Ureter (tissue), 1 donor: ENCODE measurements at regions not wholly inside any gene's neighbourhood (a gene's known extent, or its start where the extent isn't known, plus 50 kb on each side); places are given as distances from the start of the nearest gene placed in this dataset.

Source experiments
- DNase-seq: peaks from one replicate; pipeline ENCODE4 v3.0.0-alpha.2; 2020; ENCODE audit warnings: low spot score
- donor health status: DM: yes; HTN: yes; CAD: no.

DNA sequence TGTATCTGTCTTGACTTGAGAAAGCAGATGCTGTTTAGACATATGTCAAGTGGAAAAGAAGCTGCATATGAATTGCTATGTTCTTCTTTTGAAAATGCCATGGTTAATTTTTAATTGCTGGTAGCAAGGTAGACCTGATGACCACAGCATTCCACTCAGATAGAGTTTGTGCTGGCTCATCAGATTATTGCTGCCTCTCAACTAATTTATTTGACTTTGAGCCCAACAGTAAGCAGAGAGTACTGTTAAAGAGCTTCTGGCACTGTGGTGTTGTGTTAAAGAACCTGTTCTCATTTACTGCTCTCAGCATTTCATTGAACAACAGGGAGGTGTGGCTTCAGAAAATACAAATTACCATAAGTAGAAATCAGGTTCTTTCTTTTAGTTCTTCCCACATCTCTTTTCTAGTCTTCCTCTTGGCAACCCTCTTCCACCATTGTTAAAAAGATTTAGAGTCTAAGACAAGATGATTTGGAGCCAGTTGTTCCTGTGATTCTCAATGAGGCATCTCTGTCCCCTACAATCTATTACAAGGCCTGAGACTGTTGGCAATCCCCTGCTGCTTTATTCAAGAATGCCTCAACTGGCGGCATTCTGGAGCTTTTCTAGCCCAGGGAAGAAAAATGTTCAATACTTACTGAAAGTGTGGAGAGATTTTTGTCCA is 967.6 kb upstream of the GJE1 start:
- no peak for DNase-seq

GRCh38 chr6:141164042-141164743 is 968.5 kb upstream of the GJE1 start:
- DNase-seq = no peak

- no peak for DNase-seq
Observed at GRCh38 chr6:141163107-141163506, 969.6 kb upstream of the GJE1 start.

DNA sequence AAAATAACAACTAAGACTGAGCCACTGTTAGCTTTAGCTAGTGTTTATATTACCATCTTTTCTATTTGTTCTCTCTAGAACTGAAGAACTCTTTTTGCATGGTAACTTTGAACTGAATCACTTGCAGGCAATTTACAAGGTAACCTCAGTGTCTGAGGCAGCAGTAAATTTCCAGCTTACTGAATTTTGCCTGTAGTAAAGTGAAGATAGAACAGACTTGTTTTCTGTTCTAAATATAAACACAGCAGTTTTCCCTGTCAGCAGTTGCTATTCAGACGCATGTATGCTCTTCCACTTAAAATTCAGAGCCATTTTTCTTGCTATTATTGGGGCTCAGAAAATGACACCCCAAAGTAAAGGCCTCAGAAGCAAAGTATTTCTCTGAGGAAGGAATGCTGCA is 974.0 kb upstream of the GJE1 start:
- DNase-seq = no peak

GRCh38 chr6:141153563-141153962 is 979.2 kb upstream of the GJE1 start:
- DNase-seq = no peak

DNA sequence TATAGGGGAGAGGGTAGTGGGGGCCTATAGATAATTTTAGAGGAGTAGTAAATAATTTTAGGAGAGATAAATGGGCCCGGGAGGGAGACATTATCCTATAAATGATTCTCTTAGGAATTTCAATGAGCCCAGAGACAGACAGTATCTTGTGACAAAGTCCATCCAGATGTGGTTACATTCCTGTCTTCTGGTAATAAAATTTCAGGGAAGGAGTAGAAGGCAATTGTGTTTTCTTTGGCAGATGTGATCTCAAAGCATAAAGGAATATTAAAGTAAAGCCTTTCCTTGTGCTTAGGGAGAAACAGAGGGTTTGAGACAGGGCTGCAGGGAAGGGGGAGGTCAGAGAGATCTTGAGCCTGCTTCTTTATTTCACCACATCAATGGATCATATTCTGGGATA is 979.8 kb upstream of the GJE1 start:
- no peak for DNase-seq

- DNase-seq = no peak
Observed at GRCh38 chr6:141151710-141152417, 980.9 kb upstream of the GJE1 start.

GRCh38 chr6:141141870-141142269 is 990.9 kb upstream of the GJE1 start:
- no peak for DNase-seq

- no peak for DNase-seq
Observed at GRCh38 chr6:141140905-141141304, 991.8 kb upstream of the GJE1 start.

DNA sequence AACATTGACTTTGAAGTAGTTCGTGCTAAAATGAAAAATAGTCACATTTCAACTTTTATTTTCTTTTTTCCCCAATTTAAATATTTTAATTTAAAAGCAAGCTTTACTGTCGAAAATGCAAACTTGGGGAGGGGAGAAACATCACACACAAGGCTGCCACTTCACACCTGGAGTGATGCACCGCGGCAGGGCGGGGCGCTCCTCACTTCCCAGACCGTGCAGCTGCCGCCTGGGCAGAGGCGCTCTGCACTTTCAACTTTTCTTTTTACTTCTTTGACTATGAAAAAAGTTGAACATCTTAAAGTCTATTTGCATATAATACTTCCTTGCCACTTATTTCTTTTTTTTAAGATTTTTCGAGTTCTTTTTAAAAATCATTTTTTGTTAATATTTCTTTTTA is 993.3 kb upstream of the GJE1 start:
- no peak for DNase-seq

GRCh38 chr6:141134723-141135122 is 998.0 kb upstream of the GJE1 start:
- no peak for DNase-seq

GRCh38 chr6:141133836-141134235 is 998.9 kb upstream of the GJE1 start:
- no peak for DNase-seq

DNA sequence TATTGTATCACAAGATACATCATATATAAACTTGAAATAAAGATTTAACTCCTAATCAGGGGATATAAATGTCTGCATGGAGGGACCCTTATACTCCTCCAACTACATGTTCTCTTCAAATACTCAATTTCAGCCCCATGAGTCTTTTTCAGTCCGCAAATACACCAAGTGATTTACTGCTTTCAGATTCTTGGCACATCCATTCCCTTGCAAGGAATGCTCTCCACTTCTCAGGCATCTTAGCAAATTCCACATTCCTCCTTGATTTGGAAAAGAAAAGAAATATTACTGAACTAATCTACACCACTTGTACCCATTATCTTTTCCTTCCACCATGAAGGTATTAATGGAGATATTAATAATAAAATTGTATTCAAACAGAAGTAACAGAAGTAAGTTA is 999.4 kb upstream of the GJE1 start:
- DNase-seq = no peak

DNA sequence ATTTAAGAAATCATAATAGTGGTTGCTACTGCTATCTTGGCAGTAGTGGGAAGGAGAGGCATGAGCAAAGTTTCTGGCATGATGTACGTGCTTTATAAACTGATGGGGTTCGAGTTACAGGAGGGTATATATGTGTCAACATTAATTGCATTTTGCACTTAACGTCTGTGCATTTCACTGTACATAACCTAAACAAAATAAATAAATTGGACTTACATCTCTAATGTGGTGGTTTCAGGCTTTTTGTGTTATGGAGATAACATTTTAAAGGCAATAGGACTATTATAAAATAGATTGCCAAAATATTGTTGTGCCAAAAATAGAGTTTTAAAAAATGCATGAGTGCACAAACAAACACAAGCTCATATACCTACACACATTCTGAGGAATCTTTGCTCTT is 1001.1 kb upstream of the GJE1 start:
- DNase-seq = no peak

DNA sequence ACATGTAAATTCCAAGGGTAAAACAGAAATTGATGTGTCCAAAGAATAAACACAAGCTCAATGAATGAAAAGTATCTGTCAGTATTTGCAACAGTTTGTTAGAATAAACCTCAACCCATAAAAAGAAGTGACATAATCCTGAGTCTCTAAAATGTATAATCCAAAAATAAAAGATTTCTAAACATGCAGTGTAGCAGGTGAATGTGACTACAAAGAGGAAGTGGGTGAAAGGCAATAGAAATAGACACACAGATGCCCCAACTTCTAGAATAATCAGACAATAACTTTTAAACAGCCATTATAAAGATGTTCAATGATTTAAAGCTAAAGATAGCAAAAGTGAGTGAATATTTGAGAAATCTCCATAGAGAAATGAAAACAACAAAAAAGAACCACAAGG is 1009.2 kb upstream of the GJE1 start:
- no peak for DNase-seq

DNA sequence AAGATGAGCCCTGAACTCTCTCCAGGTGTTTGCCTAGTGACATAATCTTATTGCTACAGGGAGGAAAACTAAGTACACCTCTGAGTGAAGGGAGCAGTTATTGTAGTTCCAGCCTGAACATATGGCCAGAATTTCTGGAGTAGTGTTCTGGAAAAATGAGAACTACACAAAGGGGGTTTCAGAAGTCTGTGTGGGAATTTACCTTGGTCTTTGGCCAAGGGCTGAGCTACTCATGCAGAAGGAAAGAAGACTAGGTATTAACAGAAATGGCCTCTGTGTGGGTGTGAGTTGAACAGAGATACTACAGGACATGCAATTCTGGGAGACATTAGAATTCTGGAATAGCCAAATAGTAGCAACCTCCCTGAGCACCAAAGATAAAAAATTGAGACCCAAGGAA is 1009.7 kb upstream of the GJE1 start:
- DNase-seq = no peak

DNA sequence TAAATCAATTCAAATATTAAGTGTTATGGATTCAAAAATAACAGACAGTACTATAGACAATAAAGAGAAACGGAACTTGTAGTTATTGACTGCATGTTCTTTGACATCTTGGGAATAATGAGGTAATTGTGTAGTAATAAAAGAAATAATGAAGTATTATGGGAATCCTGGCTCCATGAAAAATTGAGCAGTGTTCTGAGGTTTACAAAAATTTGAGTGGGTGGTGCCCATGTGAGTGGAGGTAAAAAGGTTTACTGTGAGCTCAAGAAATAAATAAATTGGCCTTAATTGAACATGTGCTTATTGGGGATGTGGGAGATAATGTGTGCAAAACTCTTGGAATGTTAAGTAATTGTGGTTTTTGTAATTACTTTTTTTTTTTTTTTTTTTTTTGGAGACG is 1013.7 kb upstream of the GJE1 start:
- DNase-seq = no peak

DNA sequence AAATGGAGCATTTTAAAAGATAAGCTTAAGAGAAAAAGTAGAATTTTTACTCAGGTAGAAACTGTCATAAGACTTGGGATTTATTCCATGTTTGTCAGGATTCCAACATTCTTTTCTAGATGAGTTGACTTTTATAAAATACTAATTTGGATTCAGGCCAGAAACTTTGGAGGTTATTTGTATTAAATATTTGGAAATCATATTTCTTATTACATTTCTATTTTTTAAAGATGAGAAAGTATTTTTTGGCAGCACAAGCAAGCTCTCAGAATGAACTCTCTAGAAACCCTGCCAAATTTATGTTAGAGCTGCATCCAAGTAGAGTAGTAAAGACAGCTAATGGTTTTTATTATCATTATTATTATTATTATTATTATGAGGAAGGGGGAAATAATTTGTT is 1014.9 kb upstream of the GJE1 start:
- DNase-seq = no peak

- DNase-seq = no peak
Observed at GRCh38 chr6:141110481-141110880, 1022.2 kb upstream of the GJE1 start.

- no peak for DNase-seq
Observed at GRCh38 chr6:141107591-141108160, 1025.0 kb upstream of the GJE1 start.

- no peak for DNase-seq
Observed at GRCh38 chr6:141105481-141105880, 1027.2 kb upstream of the GJE1 start.

DNA sequence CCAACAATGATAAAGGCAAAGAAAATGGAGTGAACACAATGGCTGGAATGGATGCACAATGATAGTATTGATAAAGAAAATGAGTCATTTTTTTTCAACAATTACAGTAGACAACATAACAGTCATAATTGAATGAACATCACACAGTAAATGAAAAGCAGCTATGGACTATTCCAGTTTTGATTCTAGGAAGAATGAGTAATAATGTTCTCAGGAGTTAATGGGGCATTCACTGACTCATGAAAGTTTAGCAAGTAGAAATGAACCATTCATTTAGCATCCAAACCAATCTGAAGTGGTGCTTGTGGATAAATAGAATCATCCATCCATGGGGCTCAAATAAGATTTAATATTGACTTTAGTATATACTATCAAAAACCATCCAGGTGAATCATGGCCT is 1029.5 kb upstream of the GJE1 start:
- DNase-seq = no peak

DNA sequence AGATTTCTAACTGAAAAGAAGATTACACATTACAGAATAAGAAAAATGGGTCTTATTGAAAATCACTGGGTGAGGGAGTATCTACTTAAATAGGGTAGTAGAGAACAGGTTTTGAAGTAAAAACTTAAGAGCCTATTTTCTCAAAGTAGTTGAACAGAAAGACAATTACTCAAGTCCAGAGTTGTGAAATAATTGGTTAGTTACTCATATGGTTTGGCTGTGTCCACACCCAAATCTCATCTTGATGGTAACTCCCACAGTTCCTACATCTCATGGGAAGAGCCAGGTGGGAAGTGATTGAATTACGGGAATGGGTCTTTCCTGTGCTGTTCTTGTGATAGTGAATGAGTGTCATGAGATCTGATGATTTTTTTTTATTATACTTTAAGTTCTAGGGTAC is 1035.3 kb upstream of the GJE1 start:
- DNase-seq = no peak
